Adipose tissue (tissue), 3 donors: ENCODE measurements at regions not wholly inside any gene's neighbourhood (a gene's known extent, or its start where the extent isn't known, plus 50 kb on each side); places are given as distances from the start of the nearest gene placed in this dataset.

Source experiments
- H3K27ac ChIP-seq: one replicate; pipeline ENCODE4 v1.5.1; 2013; ENCODE audit warnings: low read depth, low read length
- WGBS, 3 donors: extraction: QIAGEN DNeasy Blood & Tissue Kit; methylation state at CpG; one replicate each; pipeline ENCODE4 v1.1.7; 2013; 5-methylcytosine and 5-hydroxymethylcytosine counted together
- donor health status: healthy with polysubstance abuse.
- donor health status: Bipolar disorder and iron deficiency.
- donor health status: healthy.

DNA sequence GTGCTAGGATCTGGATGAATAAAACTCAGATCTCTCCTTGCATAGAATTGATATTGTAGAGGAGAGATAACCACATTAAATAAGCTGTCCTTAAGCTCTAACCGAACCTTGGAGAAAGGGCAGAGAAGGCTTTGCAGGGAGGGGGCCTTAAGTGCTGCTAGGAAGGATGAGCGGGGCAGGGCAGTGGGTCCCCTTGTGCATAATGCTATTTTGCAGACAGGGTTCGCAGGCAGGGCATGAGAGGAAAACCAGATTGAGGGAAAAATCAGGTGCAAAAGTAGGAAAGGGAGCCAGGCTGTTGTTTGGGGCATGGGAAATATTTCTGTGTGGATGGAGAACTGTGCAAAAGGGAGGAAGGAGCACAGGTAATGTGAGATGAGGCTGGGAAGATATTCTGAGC is 383.0 kb upstream of the JARID2 start:
- H3K27ac ChIP-seq = no peak overlapping the region
- WGBS, 3 donors = 86 to 93% (median 93%) methylated on average over 3 of the region's 3 CpGs

GRCh38 chr6:14863902-14864850 is 381.7 kb upstream of the JARID2 start:
- WGBS, 3 donors = 52 to 61% (median 60%) methylated on average over 14 of the region's 14 CpGs

GRCh38 chr6:14865531-14866100 is 380.3 kb upstream of the JARID2 start:
- WGBS, 3 donors = 32 to 61% (median 39%) methylated on average over 5 of the region's 5 CpGs
- no peak overlapping the region for H3K27ac ChIP-seq

More at GRCh38 chr6:14863902-14864850, 381.7 kb upstream of the JARID2 start:
- H3K27ac ChIP-seq = no peak overlapping the region

- H3K27ac ChIP-seq = no peak overlapping the region
- WGBS, 3 donors = 75 to 90% (median 80%) methylated on average over 1 of the region's 1 CpG
Measured at GRCh38 chr6:14867802-14868201, 378.1 kb upstream of the JARID2 start.

DNA sequence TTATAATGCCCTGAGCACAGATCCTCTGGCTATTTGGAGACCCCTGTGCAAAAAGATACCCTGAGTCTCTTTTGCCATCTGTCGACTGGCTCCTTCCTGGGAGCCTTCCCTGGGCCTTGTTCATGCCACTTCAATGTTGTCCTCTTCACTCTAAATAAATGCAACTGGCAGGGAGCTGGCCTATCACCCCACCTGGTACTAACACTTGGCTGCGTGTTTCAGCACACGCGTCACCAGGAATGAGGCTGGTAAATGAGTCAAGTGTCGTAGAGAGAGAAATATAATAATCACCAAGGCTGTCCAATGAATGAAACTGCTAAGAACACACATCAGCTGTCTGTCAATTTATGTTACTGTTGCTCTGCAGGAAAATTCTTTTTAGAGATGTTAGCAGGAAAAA is 374.6 kb upstream of the JARID2 start:
- no peak overlapping the region for H3K27ac ChIP-seq
- 85 to 98% (median 97%) methylated on average over 5 of the region's 5 CpGs for WGBS, 3 donors

GRCh38 chr6:14873101-14873500 is 372.8 kb upstream of the JARID2 start:
- H3K27ac ChIP-seq = no peak overlapping the region
- WGBS, 3 donors = 65 to 69% (median 68%) methylated on average over 2 of the region's 2 CpGs

GRCh38 chr6:14873781-14874441 is 372.0 kb upstream of the JARID2 start:
- WGBS, 3 donors = 62 to 91% (median 89%) methylated on average over 3 of the region's 3 CpGs
- no peak overlapping the region for H3K27ac ChIP-seq

DNA sequence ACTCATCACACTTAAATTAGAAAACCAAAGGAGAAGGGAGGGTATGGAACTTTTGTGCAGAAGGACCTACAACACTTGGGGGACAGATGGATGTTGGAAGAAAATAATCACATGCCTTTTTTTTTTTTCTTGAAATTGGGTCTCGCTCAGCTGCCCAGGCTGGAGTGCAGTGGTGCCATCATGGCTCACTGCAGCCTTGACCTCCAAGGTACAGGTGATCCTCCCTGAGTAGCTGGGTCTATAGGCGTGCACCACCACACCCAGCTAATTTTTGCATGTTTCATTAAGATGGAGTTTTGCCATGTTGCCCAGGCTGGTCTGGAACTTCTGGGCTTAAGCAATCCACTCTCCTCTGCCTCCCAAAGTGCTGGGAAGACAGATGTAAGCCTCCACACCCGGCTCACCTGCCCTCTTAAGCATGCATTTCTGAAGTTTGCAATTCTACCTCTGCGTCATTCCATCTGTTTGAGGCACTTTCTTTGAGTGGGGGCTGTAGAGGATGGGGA is 370.8 kb upstream of the JARID2 start:
- no peak overlapping the region for H3K27ac ChIP-seq
- WGBS, 3 donors = 84 to 94% (median 94%) methylated on average over 4 of the region's 4 CpGs

GRCh38 chr6:14875481-14876063 is 370.3 kb upstream of the JARID2 start:
- no peak overlapping the region for H3K27ac ChIP-seq
- 68 to 74% (median 68%) methylated on average over 6 of the region's 6 CpGs for WGBS, 3 donors

GRCh38 chr6:14876778-14877613 is 368.9 kb upstream of the JARID2 start:
- 40 to 63% (median 46%) methylated on average over 11 of the region's 11 CpGs for WGBS, 3 donors
- no peak overlapping the region for H3K27ac ChIP-seq

GRCh38 chr6:14877758-14878157 is 368.1 kb upstream of the JARID2 start:
- no peak overlapping the region for H3K27ac ChIP-seq
- 69 to 89% (median 84%) methylated on average over 3 of the region's 3 CpGs for WGBS, 3 donors

DNA sequence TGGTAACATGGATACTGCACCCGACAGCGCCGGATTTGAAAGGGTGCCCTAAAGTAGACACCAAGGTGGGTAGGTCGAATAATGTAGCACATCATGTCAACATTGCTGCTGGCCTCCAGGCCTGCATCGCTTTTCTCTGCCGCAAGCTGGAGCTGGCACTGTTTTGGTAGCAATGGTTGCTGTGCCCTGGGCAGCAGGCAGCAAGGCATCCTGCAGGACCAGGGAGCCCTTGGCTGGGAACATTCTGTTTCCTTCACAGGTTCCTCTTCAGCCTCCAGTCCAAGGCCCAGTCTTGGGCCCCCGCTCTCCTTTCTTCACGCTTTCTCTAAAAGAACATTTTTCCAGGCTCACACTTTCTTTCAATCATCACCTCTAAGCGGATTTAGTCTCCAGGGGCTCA is 365.8 kb upstream of the JARID2 start:
- WGBS, 3 donors = 92 to 98% (median 97%) methylated on average over 9 of the region's 9 CpGs
- no peak overlapping the region for H3K27ac ChIP-seq

- WGBS, 3 donors = 42 to 46% (median 42%) methylated on average over 3 of the region's 3 CpGs
- H3K27ac ChIP-seq = no peak overlapping the region
Measured at GRCh38 chr6:14880677-14881076, 365.2 kb upstream of the JARID2 start.

GRCh38 chr6:14881398-14881797 is 364.5 kb upstream of the JARID2 start:
- WGBS, 3 donors = 57 to 78% (median 63%) methylated on average over 4 of the region's 4 CpGs
- H3K27ac ChIP-seq = no peak overlapping the region

DNA sequence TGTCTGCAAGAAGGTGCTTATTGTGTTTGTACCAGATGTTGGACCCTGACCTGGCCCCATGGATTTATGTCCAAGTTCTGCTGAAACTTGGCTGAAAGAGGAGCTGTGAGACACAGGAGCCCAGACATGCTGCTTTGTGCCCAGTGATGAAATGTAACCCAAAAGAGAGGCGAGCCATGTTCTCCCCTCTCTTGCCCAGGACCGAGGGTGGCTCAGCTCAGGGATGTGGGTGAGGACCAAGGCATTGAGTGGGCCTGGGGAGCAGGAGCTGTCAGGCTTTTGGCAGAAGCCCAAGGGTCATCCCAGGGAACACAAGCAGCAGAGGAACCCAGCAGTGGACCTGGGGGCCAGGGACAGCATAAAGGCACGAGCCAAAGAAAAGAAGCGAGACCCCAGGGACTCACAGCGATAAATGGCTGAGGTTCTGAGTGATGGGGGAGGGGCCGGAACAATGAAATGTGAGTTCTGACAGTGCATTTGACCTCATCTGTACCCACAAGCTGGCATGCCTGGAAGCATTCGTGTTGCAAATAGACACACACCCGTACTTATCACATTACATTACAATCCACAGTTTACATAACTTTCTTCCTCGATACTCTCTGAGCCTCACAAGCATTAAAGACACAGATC is 363.4 kb upstream of the JARID2 start:
- H3K27ac ChIP-seq = no peak overlapping the region
- 68 to 71% (median 70%) methylated on average over 8 to 9 of the region's 9 CpGs for WGBS, 3 donors

- H3K27ac ChIP-seq = no peak overlapping the region
- WGBS, 3 donors = 62 to 72% (median 69%) methylated on average over 4 of the region's 4 CpGs
Measured at GRCh38 chr6:14883921-14884320, 361.9 kb upstream of the JARID2 start.

DNA sequence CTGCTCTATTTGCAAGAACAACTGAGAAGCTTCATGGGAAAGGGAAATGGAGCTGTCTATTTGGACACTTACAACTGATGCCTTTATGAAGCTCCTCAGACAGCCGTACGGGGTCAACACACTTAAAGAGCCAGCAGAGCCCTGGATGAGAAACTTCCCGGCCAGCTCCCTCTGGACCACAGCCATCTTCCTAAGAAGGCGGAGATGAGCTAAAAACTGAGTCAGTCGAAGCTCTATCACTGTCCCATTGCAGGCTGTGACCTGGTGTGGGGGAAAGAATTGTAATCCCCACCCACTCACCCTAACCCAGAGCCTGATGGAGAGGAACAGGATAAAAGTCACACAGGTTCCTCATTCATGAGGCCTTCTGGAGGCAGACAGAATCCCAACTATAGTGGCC is 360.4 kb upstream of the JARID2 start:
- H3K27ac ChIP-seq = no peak overlapping the region
- 55 to 77% (median 65%) methylated on average over 5 of the region's 5 CpGs for WGBS, 3 donors
